SK-N-SH treated with all-trans-retinoic acid at 6 μM for 48 hours (cell line): ENCODE measurements at regions not wholly inside any gene's neighbourhood (a gene's known extent, or its start where the extent isn't known, plus 50 kb on each side); places are given as distances from the start of the nearest gene placed in this dataset.

Source experiments
- ARNTL ChIP-seq: fragments of 450-650 bp; formaldehyde crosslinking; IDR thresholded peaks from 2 replicates; pipeline ENCODE4 v1.5.0; 2020; ENCODE audit warnings: low read depth, mild to moderate bottlenecking, moderate library complexity, borderline replicate concordance
- ESRRG ChIP-seq: fragments of 250-450 bp; sonication (Bioruptor Pico); IDR thresholded peaks from 2 replicates; pipeline ENCODE4 v1.6.1; 2021; ENCODE audit warnings: mild to moderate bottlenecking
- OSR1 ChIP-seq: fragments of 250-450 bp; sonication (Bioruptor Pico); IDR thresholded peaks from 2 replicates; pipeline ENCODE4 v1.8.0; 2022; ENCODE audit warnings: moderate library complexity, mild to moderate bottlenecking, inconsistent platforms
- PATZ1 ChIP-seq: fragments of 250-450 bp; sonication (Bioruptor Pico); IDR thresholded peaks from 2 replicates; pipeline ENCODE4 v1.8.0; 2020; ENCODE audit warnings: mild to moderate bottlenecking, moderate library complexity, borderline replicate concordance
- RARB ChIP-seq: fragments of 250-450 bp; sonication (Bioruptor Pico); IDR thresholded peaks from 2 replicates; pipeline ENCODE4 v1.8.0; 2021; ENCODE audit warnings: mild to moderate bottlenecking, moderate library complexity
- TCF4 ChIP-seq: fragments of 250-450 bp; sonication (Bioruptor Pico); IDR thresholded peaks from 2 replicates; pipeline ENCODE4 v1.8.0; 2021; ENCODE audit warnings: mild to moderate bottlenecking, moderate library complexity, borderline replicate concordance

GRCh38 chr10:60710041-60710440, 68.2 kb upstream of the CDK1 start:
- TF ChIP-seq ARNTL (CRISPR knock-in tag): no peak
- TF ChIP-seq PATZ1 (CRISPR knock-in tag): no peak
- no peak for TF ChIP-seq TCF4 (CRISPR knock-in tag)
- TF ChIP-seq RARB (CRISPR knock-in tag): no peak
- no peak for TF ChIP-seq OSR1 (CRISPR knock-in tag)
- no peak for TF ChIP-seq ESRRG (CRISPR knock-in tag)
